HCT116 (cell line): ENCODE measurements at regions not wholly inside any gene's neighbourhood (a gene's known extent, or its start where the extent isn't known, plus 50 kb on each side); places are given as distances from the start of the nearest gene placed in this dataset.

Experiments
- ATAC-seq: fragments of 200-7000 bp; cut with Tn5 transposase; 2 replicates; pipeline ENCODE4 v1.9.1; 2020; ENCODE audit warnings: mild to moderate bottlenecking, moderate library complexity
- BruUV-seq: library from RNA; stranded (reverse); fragments of 400-500 nt; replicated peaks from 2 replicates; lab custom pipeline; 2021; lab: Mats Ljungman, UMichigan
- CTCF ChIA-PET: fragments of 300-600 bp; sonication (Branson Sonifier 250); formaldehyde crosslinking; loops from one replicate; lab custom pipeline; 2021; ENCODE audit warnings: antibody characterized with exemption; lab: Charles Lee
- POLR2A ChIA-PET: fragments of 300-600, 350-600 bp; sonication (Branson Sonifier 250); formaldehyde crosslinking; loops from one replicate; lab custom pipeline; 2021; ENCODE audit warnings: antibody characterized with exemption; lab: Charles Lee
- RAD21 ChIA-PET, 2 experiments: fragments of 300-600 bp; sonication (Branson Sonifier 250); formaldehyde crosslinking; loops; one replicate each; lab custom pipeline; 2023; ENCODE audit warnings: low total read pairs in 2 of 2; ENCODE audit not compliant: uncharacterized antibody in 2 of 2, unreplicated experiment in 2 of 2, low non-redundant PET in 1 of 2; lab: Charles Lee
- DNase-seq: peaks from one replicate; pipeline ENCODE4 v3.0.0-alpha.2; 2010; ENCODE audit warnings: low read depth, low spot score
- H2AFZ ChIP-seq: fragments of 200-600 bp; shearing (Covaris generic), sonication (generic); 2 replicates; pipeline ENCODE4 v1.6.1; 2017; ENCODE audit warnings: low read depth, mixed run types, mixed read lengths, antibody characterized with exemption, low read length; ENCODE audit not compliant: poor library complexity, severe bottlenecking
- H3K27ac ChIP-seq: 2 replicates; pipeline ENCODE4 v1.5.1; 2012; ENCODE audit warnings: low read depth, low read length
- H3K27me3 ChIP-seq: fragments of 200-600 bp; sonication (generic); 2 replicates; pipeline ENCODE4 v1.6.1; 2016; ENCODE audit warnings: mixed run types, low read length, mixed read lengths; ENCODE audit not compliant: insufficient read depth
- H3K36me3 ChIP-seq, 2 experiments: fragments of 200-500 bp in 1 of 2; fragments of 200-600 bp in 1 of 2; sonication (Bioruptor generic) in 1 of 2; sonication (generic) in 1 of 2; 2 replicates each; pipeline versions ENCODE4 v1.5.1 to v1.6.1; 2014 to 2016; ENCODE audit warnings: low read length in 2 of 2, inconsistent platforms in 1 of 2, mixed read lengths in 1 of 2, mixed run types in 1 of 2; ENCODE audit not compliant: insufficient read depth in 2 of 2, control insufficient read depth in 1 of 2
- H3K4me1 ChIP-seq, 2 experiments: fragments of 200-600 bp in 1 of 2; sonication (generic) in 1 of 2; 2 replicates each; pipeline versions ENCODE4 v1.5.1 to v1.6.1; 2012 to 2017; ENCODE audit warnings: low read length in 2 of 2, inconsistent platforms in 1 of 2, mild to moderate bottlenecking in 1 of 2, mixed read lengths in 1 of 2, mixed run types in 1 of 2, moderate library complexity in 1 of 2; ENCODE audit not compliant: insufficient read depth in 2 of 2, control insufficient read depth in 1 of 2
- H3K4me2 ChIP-seq: fragments of 200-600 bp; sonication (generic); 2 replicates; pipeline ENCODE4 v1.6.1; 2017; ENCODE audit warnings: mixed run types, low read length, mixed read lengths
- H3K4me3 ChIP-seq, 2 experiments: fragments of 200-600 bp in 1 of 2; sonication (generic) in 1 of 2; replicated peaks in 1 of 2; 2 replicates each; pipeline ENCODE4 v1.5.1; 2011 to 2016; ENCODE audit warnings: low read length in 2 of 2, control low read depth in 1 of 2, low read depth in 1 of 2, mild to moderate bottlenecking in 1 of 2, mixed read lengths in 1 of 2, mixed run types in 1 of 2
- H3K79me2 ChIP-seq: fragments of 200-600 bp; sonication (generic); 2 replicates; pipeline ENCODE4 v1.6.1; 2017; ENCODE audit warnings: mild to moderate bottlenecking, mixed run types, low read length, moderate library complexity, mixed read lengths; ENCODE audit not compliant: insufficient read depth
- H3K9ac ChIP-seq: fragments of 200-600 bp; sonication (generic); 2 replicates; pipeline ENCODE4 v1.6.1; 2016; ENCODE audit warnings: low read length, mixed read lengths
- H3K9me2 ChIP-seq: fragments of 200-600 bp; sonication (generic), shearing (Covaris generic); 2 replicates; pipeline ENCODE4 v1.6.1; 2017; ENCODE audit warnings: mixed run types, mild to moderate bottlenecking, moderate library complexity; ENCODE audit not compliant: insufficient read depth
- H3K9me3 ChIP-seq, 2 experiments: fragments of 200-500 bp in 1 of 2; fragments of 200-600 bp in 1 of 2; sonication (Bioruptor generic) in 1 of 2; sonication (generic) in 1 of 2; 2 replicates each; pipeline ENCODE4 v1.6.1; 2014 to 2017; ENCODE audit warnings: low read length in 2 of 2, mixed read lengths in 2 of 2, inconsistent platforms in 1 of 2, low read depth in 1 of 2, mild to moderate bottlenecking in 1 of 2, mixed run types in 1 of 2, moderate library complexity in 1 of 2; ENCODE audit not compliant: control insufficient read depth in 1 of 2, insufficient read depth in 1 of 2
- H4K20me1 ChIP-seq: fragments of 200-600 bp; sonication (generic), shearing (Covaris generic); 2 replicates; pipeline ENCODE4 v1.6.1; 2017; ENCODE audit warnings: mixed run types, mild to moderate bottlenecking, moderate library complexity; ENCODE audit not compliant: insufficient read depth
- ELF1 ChIP-seq: IDR thresholded peaks from 2 replicates; pipeline ENCODE4 v1.6.1; 2012; ENCODE audit warnings: low read depth, borderline replicate concordance
- EZH2phosphoT487 ChIP-seq: fragments of 200-600 bp; IDR thresholded peaks from 2 replicates; pipeline ENCODE4 v1.6.1; 2018; ENCODE audit warnings: antibody characterized with exemption, borderline replicate concordance
- JUND ChIP-seq: IDR thresholded peaks from 2 replicates; pipeline ENCODE4 v1.6.1; 2012
- POLR2AphosphoS5 ChIP-seq: IDR thresholded peaks from 2 replicates; pipeline ENCODE4 v1.6.1; 2011; ENCODE audit warnings: mild to moderate bottlenecking, low read depth, low read length, moderate library complexity
- SRF ChIP-seq: IDR thresholded peaks from 2 replicates; pipeline ENCODE4 v1.6.1; 2012; ENCODE audit warnings: low read depth
- ZNF274 ChIP-seq: fragments of 200-500 bp; sonication (Bioruptor generic); IDR thresholded peaks from 2 replicates; pipeline ENCODE4 v1.6.1; 2014; ENCODE audit warnings: mild to moderate bottlenecking, low read depth, low read length, inconsistent platforms
- intact Hi-C: fragments of 100-400 bp; cut with micrococcal nuclease; formaldehyde crosslinking; loops from 2 replicates; pipeline ENCODE4 v1.10.0; 2022
- TF ChIP-seq, protein P1 (sequence below): IDR thresholded peaks from 2 replicates; pipeline ENCODE4 v1.6.1; 2012; ENCODE audit warnings: low read depth
- TF ChIP-seq, protein P2 (sequence below): IDR thresholded peaks from 2 replicates; pipeline ENCODE4 v1.6.1; 2012
- TF ChIP-seq, protein P3 (sequence below): IDR thresholded peaks from 2 replicates; pipeline ENCODE4 v1.6.1; 2012

DNA sequence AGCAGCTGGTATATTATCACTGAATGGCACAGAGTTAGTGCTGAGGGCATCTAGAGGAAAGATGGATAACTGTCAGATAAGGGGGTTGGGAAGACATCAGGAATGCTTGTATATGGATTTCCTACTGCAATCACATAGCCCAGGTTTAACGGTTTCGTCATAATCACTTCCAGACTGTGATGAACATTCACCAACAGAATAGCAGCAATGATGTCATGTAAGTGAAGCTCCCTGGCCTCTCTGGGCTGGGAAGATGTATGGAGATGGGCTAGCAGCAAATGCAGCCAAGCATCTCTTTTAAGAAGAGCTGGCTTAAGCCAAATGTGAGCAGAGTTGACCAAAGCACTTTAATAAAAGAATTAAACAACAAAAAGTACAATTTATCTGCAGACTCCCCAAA lies 714.6 kb downstream of the GALC start (continued):
- TF ChIP-seq, protein P1, sequence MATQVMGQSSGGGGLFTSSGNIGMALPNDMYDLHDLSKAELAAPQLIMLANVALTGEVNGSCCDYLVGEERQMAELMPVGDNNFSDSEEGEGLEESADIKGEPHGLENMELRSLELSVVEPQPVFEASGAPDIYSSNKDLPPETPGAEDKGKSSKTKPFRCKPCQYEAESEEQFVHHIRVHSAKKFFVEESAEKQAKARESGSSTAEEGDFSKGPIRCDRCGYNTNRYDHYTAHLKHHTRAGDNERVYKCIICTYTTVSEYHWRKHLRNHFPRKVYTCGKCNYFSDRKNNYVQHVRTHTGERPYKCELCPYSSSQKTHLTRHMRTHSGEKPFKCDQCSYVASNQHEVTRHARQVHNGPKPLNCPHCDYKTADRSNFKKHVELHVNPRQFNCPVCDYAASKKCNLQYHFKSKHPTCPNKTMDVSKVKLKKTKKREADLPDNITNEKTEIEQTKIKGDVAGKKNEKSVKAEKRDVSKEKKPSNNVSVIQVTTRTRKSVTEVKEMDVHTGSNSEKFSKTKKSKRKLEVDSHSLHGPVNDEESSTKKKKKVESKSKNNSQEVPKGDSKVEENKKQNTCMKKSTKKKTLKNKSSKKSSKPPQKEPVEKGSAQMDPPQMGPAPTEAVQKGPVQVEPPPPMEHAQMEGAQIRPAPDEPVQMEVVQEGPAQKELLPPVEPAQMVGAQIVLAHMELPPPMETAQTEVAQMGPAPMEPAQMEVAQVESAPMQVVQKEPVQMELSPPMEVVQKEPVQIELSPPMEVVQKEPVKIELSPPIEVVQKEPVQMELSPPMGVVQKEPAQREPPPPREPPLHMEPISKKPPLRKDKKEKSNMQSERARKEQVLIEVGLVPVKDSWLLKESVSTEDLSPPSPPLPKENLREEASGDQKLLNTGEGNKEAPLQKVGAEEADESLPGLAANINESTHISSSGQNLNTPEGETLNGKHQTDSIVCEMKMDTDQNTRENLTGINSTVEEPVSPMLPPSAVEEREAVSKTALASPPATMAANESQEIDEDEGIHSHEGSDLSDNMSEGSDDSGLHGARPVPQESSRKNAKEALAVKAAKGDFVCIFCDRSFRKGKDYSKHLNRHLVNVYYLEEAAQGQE: no peak
- no peak for TF ChIP-seq JUND
- no peak for TF ChIP-seq ZNF274
- TF ChIP-seq, protein P2, sequence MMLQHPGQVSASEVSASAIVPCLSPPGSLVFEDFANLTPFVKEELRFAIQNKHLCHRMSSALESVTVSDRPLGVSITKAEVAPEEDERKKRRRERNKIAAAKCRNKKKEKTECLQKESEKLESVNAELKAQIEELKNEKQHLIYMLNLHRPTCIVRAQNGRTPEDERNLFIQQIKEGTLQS: no peak
- no peak for TF ChIP-seq POLR2AphosphoS5
- no peak for TF ChIP-seq SRF
- TF ChIP-seq, protein P3, sequence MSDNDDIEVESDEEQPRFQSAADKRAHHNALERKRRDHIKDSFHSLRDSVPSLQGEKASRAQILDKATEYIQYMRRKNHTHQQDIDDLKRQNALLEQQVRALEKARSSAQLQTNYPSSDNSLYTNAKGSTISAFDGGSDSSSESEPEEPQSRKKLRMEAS: no peak

DNA sequence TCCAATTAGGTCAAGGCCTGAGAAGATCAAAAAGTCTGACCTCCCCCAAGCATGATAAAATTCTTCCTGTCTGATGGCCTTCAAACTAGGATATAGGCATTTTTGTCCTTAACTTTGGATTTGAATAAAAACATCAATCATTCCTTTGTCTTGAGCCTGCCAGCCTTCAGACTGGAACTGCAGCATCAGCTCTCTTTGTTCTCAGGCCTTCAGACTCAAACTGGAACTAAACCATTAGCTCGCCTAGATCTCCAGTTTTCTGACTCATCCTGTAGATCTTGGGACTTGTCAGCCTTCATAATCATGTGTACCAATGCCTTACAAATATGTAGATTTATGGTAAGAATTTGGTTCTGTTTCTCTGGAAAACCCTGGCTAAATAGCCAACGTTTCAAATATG lies 721.7 kb downstream of the GALC start:
- RAD21 ChIA-PET: no interaction called here
- intact Hi-C loops: no loop called here
- Histone ChIP-seq H3K4me2 (no peak overlapping the region), H2AFZ (no peak overlapping the region), H4K20me1 (no peaks in the 10 kb centered on the region), H3K9me2 (no peaks in the 10 kb centered on the region), H3K4me1 (no peaks in the 10 kb centered on the region), H3K79me2 (no peaks in the 10 kb centered on the region), H3K27me3 (no peaks in the 10 kb centered on the region), H3K4me3 (no peak overlapping the region), H3K36me3 (no peaks in the 10 kb centered on the region), H3K27ac (no peak overlapping the region), H3K9ac (no peak overlapping the region), H3K9me3 (peaks cover 0 to 20% of the 10 kb centered on the region in 2 experiments; a peak in 2 of 4 replicates)
- no peak for DNase-seq
- POLR2A ChIA-PET: no interaction called here
- TF ChIP-seq ELF1 (no peak), EZH2phosphoT487 (no peak)
- CTCF ChIA-PET: no interaction called here
- no peak for ATAC-seq
- no TSS peak for BruUV-seq
